AG09309 (cell line): ENCODE measurements at regions not wholly inside any gene's neighbourhood (a gene's known extent, or its start where the extent isn't known, plus 50 kb on each side); places are given as distances from the start of the nearest gene placed in this dataset.

Experiments used
- DNase-seq: peaks from one replicate; pipeline ENCODE4 v3.0.0-alpha.2; 2010; ENCODE audit warnings: low read depth
- H3K4me3 ChIP-seq: 2 replicates; pipeline ENCODE4 v1.5.1; 2011; ENCODE audit warnings: mild to moderate bottlenecking, low read depth, low read length, moderate library complexity; ENCODE audit not compliant: control insufficient read depth
- TF ChIP-seq, protein P1 (sequence below): IDR thresholded peaks from 2 replicates; pipeline ENCODE4 v1.5.1; 2011; ENCODE audit warnings: mild to moderate bottlenecking, low read depth, low read length, inconsistent platforms; ENCODE audit not compliant: insufficient read depth, control insufficient read depth; ENCODE audit errors: missing control alignments

DNA sequence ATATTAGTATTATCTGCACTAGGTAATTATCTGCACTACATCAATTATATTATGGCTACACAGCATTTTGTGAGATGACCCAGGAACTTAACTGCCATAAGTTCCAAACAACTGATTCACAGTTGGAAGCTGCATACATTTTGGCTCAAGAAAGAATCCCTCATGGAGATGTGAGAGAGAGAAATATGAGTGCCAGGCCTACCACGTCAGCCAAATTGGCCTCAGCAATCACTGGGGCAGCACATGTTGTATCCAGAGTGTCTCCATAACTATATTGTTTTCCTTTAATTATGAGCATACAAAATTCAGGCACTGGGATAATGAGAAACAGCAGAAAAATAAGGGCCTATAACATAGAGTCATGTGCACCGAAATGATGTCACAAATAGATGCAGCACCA is 174.2 kb upstream of the DMD start:
- DNase-seq, result no peak
- TF ChIP-seq, protein P1, sequence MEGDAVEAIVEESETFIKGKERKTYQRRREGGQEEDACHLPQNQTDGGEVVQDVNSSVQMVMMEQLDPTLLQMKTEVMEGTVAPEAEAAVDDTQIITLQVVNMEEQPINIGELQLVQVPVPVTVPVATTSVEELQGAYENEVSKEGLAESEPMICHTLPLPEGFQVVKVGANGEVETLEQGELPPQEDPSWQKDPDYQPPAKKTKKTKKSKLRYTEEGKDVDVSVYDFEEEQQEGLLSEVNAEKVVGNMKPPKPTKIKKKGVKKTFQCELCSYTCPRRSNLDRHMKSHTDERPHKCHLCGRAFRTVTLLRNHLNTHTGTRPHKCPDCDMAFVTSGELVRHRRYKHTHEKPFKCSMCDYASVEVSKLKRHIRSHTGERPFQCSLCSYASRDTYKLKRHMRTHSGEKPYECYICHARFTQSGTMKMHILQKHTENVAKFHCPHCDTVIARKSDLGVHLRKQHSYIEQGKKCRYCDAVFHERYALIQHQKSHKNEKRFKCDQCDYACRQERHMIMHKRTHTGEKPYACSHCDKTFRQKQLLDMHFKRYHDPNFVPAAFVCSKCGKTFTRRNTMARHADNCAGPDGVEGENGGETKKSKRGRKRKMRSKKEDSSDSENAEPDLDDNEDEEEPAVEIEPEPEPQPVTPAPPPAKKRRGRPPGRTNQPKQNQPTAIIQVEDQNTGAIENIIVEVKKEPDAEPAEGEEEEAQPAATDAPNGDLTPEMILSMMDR, result no peak
- no peak overlapping the region for H3K4me3 ChIP-seq

DNA sequence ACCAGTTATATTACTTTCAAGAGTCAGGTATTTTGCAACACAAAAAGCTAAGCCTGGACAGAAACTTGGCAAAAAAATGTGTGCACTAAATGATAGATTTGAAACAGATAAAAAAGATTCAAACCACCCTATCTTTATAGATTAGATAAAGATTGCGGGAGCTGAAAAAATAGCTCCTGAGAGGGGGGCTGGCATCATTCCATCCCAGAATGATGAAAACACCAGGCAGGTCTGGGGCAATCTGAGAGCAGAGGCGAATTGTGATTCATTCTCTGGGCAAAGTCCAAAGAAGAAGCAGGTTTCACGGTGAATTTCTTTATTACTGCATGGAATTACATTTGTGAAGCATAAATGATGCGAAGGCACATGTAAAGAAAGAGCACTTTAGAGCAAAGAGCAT is 168.5 kb upstream of the DMD start:
- DNase-seq, result no peak
- TF ChIP-seq, protein P1, result no peak
- H3K4me3 ChIP-seq, result no peak overlapping the region

DNA sequence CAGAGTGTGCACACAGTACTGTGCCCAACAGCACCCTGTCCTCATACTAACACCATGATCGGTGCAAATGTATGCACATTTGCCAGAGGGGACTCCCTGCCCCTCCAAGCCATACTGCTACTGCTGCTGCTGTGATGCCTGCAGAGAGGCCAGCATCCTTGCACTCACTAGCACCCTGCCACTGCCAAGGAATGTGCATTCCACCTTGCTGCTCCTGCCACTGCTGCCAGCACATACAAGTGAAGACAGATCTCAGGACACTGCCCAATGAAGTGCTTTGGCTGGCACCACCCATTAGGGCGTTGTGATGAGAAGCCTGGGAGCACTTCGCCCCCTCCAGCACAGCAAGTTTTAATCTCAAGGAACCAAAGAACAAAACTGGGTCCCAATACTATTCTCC is 146.3 kb upstream of the DMD start:
- TF ChIP-seq, protein P1, result no peak
- H3K4me3 ChIP-seq, result no peak overlapping the region
- no peak for DNase-seq

DNA sequence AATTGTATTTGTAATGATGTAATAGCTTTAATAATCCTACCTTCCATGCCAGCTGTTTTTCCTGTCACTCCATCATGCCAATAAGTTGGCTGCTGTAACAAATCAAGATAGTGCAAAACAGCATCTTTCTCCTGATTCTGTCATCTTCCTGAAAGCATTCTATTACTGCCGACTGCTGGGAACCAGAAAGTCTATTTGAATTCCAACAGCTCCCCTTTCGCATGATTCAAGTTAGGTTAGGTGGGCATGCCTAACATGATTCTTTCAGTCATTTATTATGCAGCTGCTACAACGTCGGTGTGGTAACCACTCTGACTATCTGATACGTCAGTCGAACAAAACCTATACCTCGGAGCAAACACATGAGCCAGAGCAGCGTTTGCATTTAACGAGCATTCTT is 127.9 kb upstream of the DMD start:
- H3K4me3 ChIP-seq, result no peak overlapping the region
- TF ChIP-seq, protein P1, result no peak
- no peak for DNase-seq

DNA sequence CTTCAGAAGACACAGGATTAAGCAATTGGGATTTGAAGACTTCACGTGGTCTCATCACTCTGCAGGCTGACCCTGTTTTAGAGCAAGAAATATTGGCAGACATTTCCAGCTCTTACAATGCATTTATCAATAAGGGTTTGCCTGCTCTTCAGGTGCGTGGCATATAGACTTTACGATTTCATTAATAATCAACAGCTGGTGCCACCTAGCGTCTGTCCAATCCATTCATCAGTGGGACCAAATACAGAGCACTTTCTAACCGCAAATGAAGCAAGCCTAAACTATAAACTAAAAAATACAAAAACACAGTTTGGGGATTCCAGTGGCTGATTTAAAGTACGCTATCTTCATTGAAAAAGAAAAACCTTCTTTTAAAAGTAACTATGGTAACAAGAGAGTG is 125.4 kb upstream of the DMD start:
- no peak for DNase-seq
- no peak overlapping the region for H3K4me3 ChIP-seq
- TF ChIP-seq, protein P1, result no peak

DNA sequence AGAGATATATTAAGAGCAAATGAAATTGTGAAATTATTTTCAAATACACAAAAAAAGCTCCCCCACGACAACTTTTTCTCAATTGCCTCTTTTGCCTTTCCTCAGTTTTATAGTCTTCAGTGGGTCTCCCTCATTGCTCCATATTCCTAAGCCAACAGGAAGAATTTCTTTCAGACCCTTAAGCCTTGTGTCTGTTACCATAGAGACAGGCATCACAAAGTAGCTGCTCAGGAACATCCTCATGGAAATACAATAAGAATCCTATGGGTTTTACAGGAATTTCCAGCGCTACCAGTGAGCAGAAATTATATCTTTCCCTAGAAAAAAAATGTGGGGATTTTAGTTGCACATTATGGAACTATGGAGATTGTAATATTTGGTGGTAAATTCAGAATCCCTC is 121.9 kb upstream of the DMD start:
- no peak overlapping the region for H3K4me3 ChIP-seq
- TF ChIP-seq, protein P1, result no peak
- no peak for DNase-seq

DNA sequence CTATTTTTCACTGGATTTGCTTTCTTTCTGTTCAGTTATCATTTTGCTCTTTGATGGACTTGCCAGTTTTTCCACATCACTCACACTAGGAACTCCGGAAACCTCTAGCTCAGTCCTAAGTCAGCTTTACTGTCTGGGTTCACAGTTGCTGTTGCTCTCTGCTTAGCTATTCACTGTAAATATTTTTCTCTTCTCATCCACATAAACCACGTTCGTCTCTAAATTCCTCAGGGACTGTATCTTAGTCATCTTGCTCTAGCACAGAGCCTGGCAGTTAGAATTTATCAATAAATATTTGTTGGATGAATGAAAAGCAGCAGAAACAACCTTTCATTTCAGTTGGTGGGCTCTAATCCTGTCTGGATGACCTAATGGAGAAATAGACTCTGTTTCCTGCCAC is 119.4 kb upstream of the DMD start:
- H3K4me3 ChIP-seq, result no peak overlapping the region
- DNase-seq, result no peak
- TF ChIP-seq, protein P1, result no peak
